Sigmoid colon (tissue), 4 donors: ENCODE measurements at regions not wholly inside any gene's neighbourhood (a gene's known extent, or its start where the extent isn't known, plus 50 kb on each side); places are given as distances from the start of the nearest gene placed in this dataset.

Source experiments
- EP300 ChIP-seq, 4 donors: sonication (generic); formaldehyde crosslinking; IDR thresholded peaks; one replicate each; pipeline ENCODE4 v1.6.1; 2017; ENCODE audit warnings: antibody characterized with exemption in 4 of 4
- POLR2A ChIP-seq, 2 donors: fragments of 450-650 bp; IDR thresholded peaks; one replicate each; pipeline ENCODE4 v1.6.1; 2016; ENCODE audit warnings: antibody characterized with exemption in 2 of 2, mild to moderate bottlenecking in 2 of 2, moderate library complexity in 2 of 2
- TF ChIP-seq, protein P1 (sequence below), 4 experiments: fragments of 450-650 bp in 3 of 4; fragments of 200-600 bp in 1 of 4; IDR thresholded peaks; one replicate each; pipeline ENCODE4 v1.5.1; 2016 to 2019; ENCODE audit warnings: antibody characterized with exemption in 4 of 4, mild to moderate bottlenecking in 3 of 4, moderate library complexity in 2 of 4

DNA sequence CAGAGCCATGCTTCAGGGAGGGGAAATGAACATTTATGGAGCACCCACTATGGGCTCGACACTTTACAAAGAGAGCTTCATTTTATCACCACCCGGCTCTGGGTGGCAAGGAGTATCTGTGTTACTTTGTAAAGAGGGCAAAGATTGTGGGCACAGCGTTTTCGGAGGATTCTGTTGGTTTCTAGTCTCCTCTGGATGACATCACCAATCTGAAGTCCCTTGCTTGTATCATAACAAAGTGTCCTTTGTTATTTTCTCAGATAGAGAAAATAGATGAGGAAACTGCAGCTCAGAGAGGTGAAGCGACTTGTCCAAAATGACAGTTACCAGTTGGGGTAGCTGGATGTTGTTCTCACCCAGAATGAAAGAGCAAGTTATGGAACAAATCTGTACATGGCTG is 162.8 kb downstream of the GLI2 start:
- TF ChIP-seq, protein P1, sequence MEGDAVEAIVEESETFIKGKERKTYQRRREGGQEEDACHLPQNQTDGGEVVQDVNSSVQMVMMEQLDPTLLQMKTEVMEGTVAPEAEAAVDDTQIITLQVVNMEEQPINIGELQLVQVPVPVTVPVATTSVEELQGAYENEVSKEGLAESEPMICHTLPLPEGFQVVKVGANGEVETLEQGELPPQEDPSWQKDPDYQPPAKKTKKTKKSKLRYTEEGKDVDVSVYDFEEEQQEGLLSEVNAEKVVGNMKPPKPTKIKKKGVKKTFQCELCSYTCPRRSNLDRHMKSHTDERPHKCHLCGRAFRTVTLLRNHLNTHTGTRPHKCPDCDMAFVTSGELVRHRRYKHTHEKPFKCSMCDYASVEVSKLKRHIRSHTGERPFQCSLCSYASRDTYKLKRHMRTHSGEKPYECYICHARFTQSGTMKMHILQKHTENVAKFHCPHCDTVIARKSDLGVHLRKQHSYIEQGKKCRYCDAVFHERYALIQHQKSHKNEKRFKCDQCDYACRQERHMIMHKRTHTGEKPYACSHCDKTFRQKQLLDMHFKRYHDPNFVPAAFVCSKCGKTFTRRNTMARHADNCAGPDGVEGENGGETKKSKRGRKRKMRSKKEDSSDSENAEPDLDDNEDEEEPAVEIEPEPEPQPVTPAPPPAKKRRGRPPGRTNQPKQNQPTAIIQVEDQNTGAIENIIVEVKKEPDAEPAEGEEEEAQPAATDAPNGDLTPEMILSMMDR (IDR thresholded peaks at IDR 0.05) = no peak
- TF ChIP-seq POLR2A (IDR thresholded peaks at IDR 0.05) (no peak), EP300 (IDR thresholded peaks at IDR 0.05) (no peak)
